Amniotic stem cell (primary cell): ENCODE measurements at regions not wholly inside any gene's neighbourhood (a gene's known extent, or its start where the extent isn't known, plus 50 kb on each side); places are given as distances from the start of the nearest gene placed in this dataset.

Experiments used
- DNase-seq: peaks from one replicate; lab custom pipeline; 2025; lab: John Stamatoyannopoulos, UW

GRCh38 chr6:163651915-163652668 lies 237.6 kb downstream of the QKI start:
- no peak for DNase-seq

- DNase-seq, result no peak
Observed at GRCh38 chr6:163651426-163651825, 236.9 kb downstream of the QKI start.

- no peak for DNase-seq
Observed at GRCh38 chr6:163648868-163649267, 234.3 kb downstream of the QKI start.

GRCh38 chr6:163647624-163648023 lies 233.1 kb downstream of the QKI start:
- no peak for DNase-seq

GRCh38 chr6:163646866-163647265 lies 232.3 kb downstream of the QKI start:
- DNase-seq, result no peak

GRCh38 chr6:163646133-163646532 lies 231.6 kb downstream of the QKI start:
- DNase-seq, result no peak

- DNase-seq, result no peak
Observed at GRCh38 chr6:163645560-163645959, 231.0 kb downstream of the QKI start.

GRCh38 chr6:163643866-163644265 lies 229.3 kb downstream of the QKI start:
- no peak for DNase-seq

- no peak for DNase-seq
Observed at GRCh38 chr6:163641706-163642105, 227.2 kb downstream of the QKI start.

- no peak for DNase-seq
Observed at GRCh38 chr6:163640641-163641040, 226.1 kb downstream of the QKI start.

- DNase-seq, result no peak
Observed at GRCh38 chr6:163637524-163637923, 223.0 kb downstream of the QKI start.

- DNase-seq, result no peak
Observed at GRCh38 chr6:163635731-163636364, 221.3 kb downstream of the QKI start.

GRCh38 chr6:163635315-163635714 lies 220.8 kb downstream of the QKI start:
- DNase-seq, result no peak

GRCh38 chr6:163634211-163635171 lies 220.0 kb downstream of the QKI start:
- DNase-seq, result no peak

GRCh38 chr6:163630991-163631390 lies 216.5 kb downstream of the QKI start:
- no peak for DNase-seq

GRCh38 chr6:163630572-163630971 lies 216.1 kb downstream of the QKI start:
- no peak for DNase-seq

GRCh38 chr6:163630096-163630495 lies 215.6 kb downstream of the QKI start:
- DNase-seq, result no peak
